ENCODE measurements at regions not wholly inside any gene's neighbourhood (a gene's known extent, or its start where the extent isn't known, plus 50 kb on each side); places are given as distances from the start of the nearest gene placed in this dataset.

GRCh38 chr3:188092648-188093047 lies 61.3 kb upstream of the LPP start:
- Histone ChIP-seq H3K27ac (ENCODE audit: low read depth, low read length) (no peak overlapping the region), H3K9me3 (ENCODE audit: control insufficient read depth in 1 of 2, insufficient read depth in 1 of 2, low read depth in 1 of 2, low read length in 2 of 2) (no peaks in the 10 kb centered on the region), H3K9me2 (ENCODE audit: insufficient read depth) (no peaks in the 10 kb centered on the region), H3K79me2 (ENCODE audit: insufficient read depth, low read length) (no peaks in the 10 kb centered on the region), H2AFZ (ENCODE audit: low read depth, low read length, poor library complexity, severe bottlenecking) (no peak overlapping the region), H3K4me3 (replicated peaks in 1 of 2; ENCODE audit: low read depth in 1 of 2, low read length in 2 of 2) (no peak overlapping the region), H4K20me1 (ENCODE audit: insufficient read depth) (no peaks in the 10 kb centered on the region), H3K9ac (ENCODE audit: low read length) (no peak overlapping the region), H3K4me2 (ENCODE audit: low read length) (no peak overlapping the region), H3K4me1 (ENCODE audit: control insufficient read depth in 1 of 2, insufficient read depth in 2 of 2, low read length in 2 of 2) (no peaks in the 10 kb centered on the region), H3K36me3 (ENCODE audit: control insufficient read depth in 1 of 2, insufficient read depth in 2 of 2, low read length in 2 of 2) (no peaks in the 10 kb centered on the region), H3K27me3 (ENCODE audit: insufficient read depth, low read length) (no peaks in the 10 kb centered on the region)
- BruUV-seq (replicated peaks) = no TSS peak
- TF ChIP-seq SRF (IDR thresholded peaks at IDR 0.05; ENCODE audit: low read depth) = no peak
- TF ChIP-seq CBX3 (IDR thresholded peaks at IDR 0.05; ENCODE audit: low read depth) = no peak
- TF ChIP-seq YY1 (IDR thresholded peaks at IDR 0.05; ENCODE audit: extremely low read depth, insufficient replicate concordance, low read depth, low read length) = no peak
- no peak for TF ChIP-seq ELF1 (IDR thresholded peaks at IDR 0.05; ENCODE audit: borderline replicate concordance, low read depth)
- no peak for TF ChIP-seq EGR1 (IDR thresholded peaks at IDR 0.05; ENCODE audit: low read depth)
- no peak for TF ChIP-seq ZFX (IDR thresholded peaks at IDR 0.05)
- no peak for TF ChIP-seq FOSL1 (IDR thresholded peaks at IDR 0.05; ENCODE audit: low read depth)
- no peak for TF ChIP-seq EZH2 (IDR thresholded peaks at IDR 0.05)
- TF ChIP-seq JUND (IDR thresholded peaks at IDR 0.05) = no peak
- TF ChIP-seq RAD21 (IDR thresholded peaks at IDR 0.05; ENCODE audit: low read depth) = no peak
- no peak for TF ChIP-seq POLR2A (IDR thresholded peaks at IDR 0.05; ENCODE audit: borderline replicate concordance, extremely low read depth, insufficient read depth, insufficient read length)
- TF ChIP-seq POLR2AphosphoS5 (IDR thresholded peaks at IDR 0.05; ENCODE audit: low read depth, low read length) = no peak
- TF ChIP-seq ZNF274 (IDR thresholded peaks at IDR 0.05; ENCODE audit: low read depth, low read length) = no peak
- no peak for TF ChIP-seq TCF7L2 (IDR thresholded peaks at IDR 0.05; ENCODE audit: borderline replicate concordance, extremely low read depth, insufficient read depth, insufficient read length)
- no peak for TF ChIP-seq CEBPB (IDR thresholded peaks at IDR 0.05; ENCODE audit: low read depth)
- TF ChIP-seq MAX (IDR thresholded peaks at IDR 0.05) = no peak
- no peak for TF ChIP-seq REST (IDR thresholded peaks at IDR 0.05; ENCODE audit: low read depth)
- no peak for DNase-seq (ENCODE audit: low read depth, low spot score)
- CTCF ChIA-PET = no interaction called here
- POLR2A ChIA-PET = no interaction called here
- intact Hi-C loops (cut with micrococcal nuclease) = no loop called here
- ATAC-seq = no peak
- RAD21 ChIA-PET (ENCODE audit: low non-redundant PET in 1 of 2, low total read pairs in 2 of 2, uncharacterized antibody in 2 of 2, unreplicated experiment in 2 of 2) = no interaction called here

Data from HCT116 (cell line).